Calu3 (cell line): ENCODE measurements at regions not wholly inside any gene's neighbourhood (a gene's known extent, or its start where the extent isn't known, plus 50 kb on each side); places are given as distances from the start of the nearest gene placed in this dataset.
"Not testable (repeated sequence)": the region's sequence is repeated elsewhere in the genome, so short reads cannot be mapped to it uniquely, and the experiment has no call there.

Experiments used
- BruUV-seq: library from RNA; stranded (reverse); fragments of 400-500 nt; replicated peaks from 2 replicates; lab custom pipeline; 2021; lab: Mats Ljungman, UMichigan
- CTCF ChIA-PET: fragments of 300-600 bp; sonication (Branson Sonifier 250); formaldehyde crosslinking; loops from one replicate; lab custom pipeline; 2022; ENCODE audit warnings: antibody characterized with exemption; lab: Charles Lee
- DNase-seq: peaks from one replicate; pipeline ENCODE4 v3.0.0; 2022
- H3K27ac Mint-ChIP-seq: one replicate; pipeline ENCODE4 v1.8.0; 2022; ENCODE audit warnings: mixed read lengths; ENCODE audit not compliant: unreplicated experiment
- H3K27me3 Mint-ChIP-seq: one replicate; pipeline ENCODE4 v1.8.0; 2022; ENCODE audit warnings: mixed read lengths; ENCODE audit not compliant: unreplicated experiment
- H3K36me3 Mint-ChIP-seq: one replicate; pipeline ENCODE4 v1.8.0; 2022; ENCODE audit warnings: mild to moderate bottlenecking, moderate library complexity, mixed read lengths; ENCODE audit not compliant: insufficient read depth, unreplicated experiment
- H3K4me1 Mint-ChIP-seq: one replicate; pipeline ENCODE4 v1.8.0; 2022; ENCODE audit warnings: mild to moderate bottlenecking, low read depth, mixed read lengths; ENCODE audit not compliant: unreplicated experiment
- H3K4me3 Mint-ChIP-seq: one replicate; pipeline ENCODE4 v1.8.0; 2022; ENCODE audit warnings: mild to moderate bottlenecking, low read depth, moderate library complexity, mixed read lengths; ENCODE audit not compliant: unreplicated experiment
- H3K9me3 Mint-ChIP-seq: one replicate; pipeline ENCODE4 v1.8.0; 2022; ENCODE audit warnings: low read depth, mixed read lengths; ENCODE audit not compliant: unreplicated experiment
- intact Hi-C: fragments of 100-400 bp; cut with micrococcal nuclease; formaldehyde crosslinking; loops from one replicate; pipeline ENCODE4 v1.10.0; 2022; ENCODE audit not compliant: unreplicated experiment
- TF ChIP-seq, protein P1 (sequence below): fragments of 200-600 bp; IDR thresholded peaks from one replicate; pipeline ENCODE4 v1.8.0; 2022; ENCODE audit warnings: antibody characterized with exemption; ENCODE audit not compliant: unreplicated experiment

DNA sequence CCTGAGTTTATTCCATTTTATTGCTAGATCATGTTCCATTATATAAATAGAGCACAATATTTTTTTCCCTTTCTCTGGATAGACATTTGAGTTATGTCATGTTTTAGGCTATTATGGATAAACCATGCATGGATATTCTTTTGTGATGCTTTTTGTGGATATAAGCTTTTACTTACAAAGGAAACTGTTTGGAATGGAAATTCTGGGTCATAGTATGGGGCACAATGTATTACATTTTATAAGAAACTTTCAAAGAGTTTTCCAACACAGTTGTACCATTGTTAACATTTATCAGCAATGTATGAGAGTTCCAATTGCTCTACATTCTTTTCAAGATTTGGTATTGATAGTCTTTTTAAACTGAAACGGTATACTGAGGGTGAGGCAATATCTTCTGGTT is 749.4 kb downstream of the SOCS6 start:
- peak overlapping the region; percentile 79 for H3K27ac Mint-ChIP-seq
- no peak for DNase-seq
- BruUV-seq, result no TSS peak
- CTCF ChIA-PET, result no interaction called here
- intact Hi-C loops, result no loop called here
- no peaks in the 10 kb centered on the region for H3K36me3 Mint-ChIP-seq
- no peak overlapping the region for H3K4me3 Mint-ChIP-seq
- no peaks in the 10 kb centered on the region for H3K27me3 Mint-ChIP-seq
- TF ChIP-seq, protein P1, sequence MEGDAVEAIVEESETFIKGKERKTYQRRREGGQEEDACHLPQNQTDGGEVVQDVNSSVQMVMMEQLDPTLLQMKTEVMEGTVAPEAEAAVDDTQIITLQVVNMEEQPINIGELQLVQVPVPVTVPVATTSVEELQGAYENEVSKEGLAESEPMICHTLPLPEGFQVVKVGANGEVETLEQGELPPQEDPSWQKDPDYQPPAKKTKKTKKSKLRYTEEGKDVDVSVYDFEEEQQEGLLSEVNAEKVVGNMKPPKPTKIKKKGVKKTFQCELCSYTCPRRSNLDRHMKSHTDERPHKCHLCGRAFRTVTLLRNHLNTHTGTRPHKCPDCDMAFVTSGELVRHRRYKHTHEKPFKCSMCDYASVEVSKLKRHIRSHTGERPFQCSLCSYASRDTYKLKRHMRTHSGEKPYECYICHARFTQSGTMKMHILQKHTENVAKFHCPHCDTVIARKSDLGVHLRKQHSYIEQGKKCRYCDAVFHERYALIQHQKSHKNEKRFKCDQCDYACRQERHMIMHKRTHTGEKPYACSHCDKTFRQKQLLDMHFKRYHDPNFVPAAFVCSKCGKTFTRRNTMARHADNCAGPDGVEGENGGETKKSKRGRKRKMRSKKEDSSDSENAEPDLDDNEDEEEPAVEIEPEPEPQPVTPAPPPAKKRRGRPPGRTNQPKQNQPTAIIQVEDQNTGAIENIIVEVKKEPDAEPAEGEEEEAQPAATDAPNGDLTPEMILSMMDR, result no peak
- H3K4me1 Mint-ChIP-seq, result peaks cover 35% of the 10 kb centered on the region
- H3K9me3 Mint-ChIP-seq, result no peaks in the 10 kb centered on the region

DNA sequence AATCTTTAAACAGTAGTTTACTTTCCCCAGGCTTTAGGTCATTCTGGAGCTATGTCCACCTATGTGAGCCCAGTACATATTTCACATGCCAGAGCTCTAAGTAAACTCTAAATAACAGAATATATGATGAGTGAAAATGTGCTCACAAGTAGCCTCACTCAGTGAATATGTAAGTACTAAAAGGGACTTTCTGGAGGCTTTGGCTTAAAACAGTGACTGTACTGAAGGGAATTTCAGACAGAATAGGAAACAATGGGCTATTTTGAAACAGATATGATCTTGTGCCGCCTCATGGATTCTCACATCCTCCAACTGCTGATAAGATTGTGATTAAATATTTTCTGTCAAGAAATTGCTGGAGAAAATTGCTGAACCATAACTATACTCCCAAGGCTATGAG is 747.9 kb downstream of the SOCS6 start:
- Mint-ChIP-seq H3K9me3 (no peaks in the 10 kb centered on the region), H3K36me3 (no peaks in the 10 kb centered on the region), H3K27ac (peak overlapping the region; percentile 79), H3K27me3 (no peaks in the 10 kb centered on the region), H3K4me1 (peaks cover 44% of the 10 kb centered on the region), H3K4me3 (peak overlapping the region; percentile 7)
- intact Hi-C loops, result no loop called here
- TF ChIP-seq, protein P1, result no peak
- CTCF ChIA-PET, result no interaction called here
- DNase-seq, result peak; percentile 6
- no TSS peak for BruUV-seq

DNA sequence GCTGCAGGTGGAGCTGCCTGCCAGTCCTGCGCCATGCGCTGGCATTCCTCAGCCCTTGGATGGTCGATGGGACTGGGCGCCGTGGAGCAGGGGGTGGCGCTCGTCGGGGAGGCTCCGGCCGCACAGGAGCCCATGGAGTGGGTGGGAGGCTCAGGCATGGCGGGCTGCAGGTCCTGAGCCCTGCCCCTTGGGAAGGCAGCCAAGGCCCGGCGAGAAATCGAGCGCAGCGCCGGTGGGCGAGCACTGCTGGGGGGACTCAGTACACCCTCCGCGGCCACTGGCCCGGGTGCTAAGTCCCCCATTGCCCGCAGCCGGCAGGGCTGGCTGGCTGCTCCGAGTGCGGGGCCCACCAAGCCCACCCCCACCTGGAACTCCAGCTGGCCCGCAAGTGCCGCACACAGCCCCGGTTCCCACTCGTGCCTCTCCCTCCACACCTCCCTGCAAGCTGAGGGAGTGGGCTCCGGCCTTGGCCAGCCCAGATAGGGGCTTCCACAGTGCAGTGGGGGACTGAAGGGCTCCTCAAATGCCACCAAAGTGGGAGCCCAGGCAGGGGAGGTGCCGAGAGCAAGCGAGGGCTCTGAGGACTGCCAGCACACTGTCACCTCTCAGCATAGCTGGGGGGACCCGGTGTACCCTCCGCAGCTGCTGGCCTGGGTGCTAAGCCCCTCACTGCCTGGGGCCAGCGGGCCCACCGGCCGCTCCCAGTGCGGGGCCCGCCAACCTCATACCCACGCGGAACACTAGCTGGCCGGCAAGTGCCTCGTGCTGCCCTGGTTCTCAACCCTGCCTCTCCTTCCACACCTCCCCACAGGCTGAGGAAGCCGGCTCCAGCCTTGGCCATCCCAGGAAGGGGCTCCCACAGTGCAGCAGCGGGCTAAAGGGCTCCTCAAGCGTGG is 742.7 kb downstream of the SOCS6 start:
- H3K4me3 Mint-ChIP-seq, BruUV-seq, H3K27ac Mint-ChIP-seq, H3K36me3 Mint-ChIP-seq, H3K9me3 Mint-ChIP-seq, intact Hi-C loops, DNase-seq, H3K27me3 Mint-ChIP-seq: not testable (repeated sequence)
- CTCF ChIA-PET, result interaction anchor here (0.6 kb wide), 1 partner anchor 74 kb away, joined by 4 read pairs; no protein-coding TSS in a partner anchor
- peaks cover 26% of the 10 kb centered on the region for H3K4me1 Mint-ChIP-seq

DNA sequence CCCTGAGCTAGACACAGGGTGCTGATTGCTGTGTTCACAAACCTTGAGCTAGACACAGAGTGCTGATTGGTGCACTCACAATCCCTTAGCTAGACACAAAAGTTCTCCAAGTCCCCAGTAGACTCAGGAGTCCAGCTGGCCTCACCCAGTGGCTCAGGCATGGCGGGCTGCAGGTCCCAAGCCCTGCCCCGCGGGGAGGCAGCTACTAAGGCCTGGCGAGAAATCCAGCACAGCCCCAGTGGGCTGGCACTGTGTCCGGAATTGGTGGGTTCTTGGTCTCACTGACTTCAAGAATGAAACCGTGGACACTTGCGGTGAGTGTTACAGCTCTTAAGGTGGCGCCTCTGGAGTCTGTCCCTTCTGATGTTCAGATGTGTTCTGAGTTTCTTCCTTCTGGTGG is 741.2 kb downstream of the SOCS6 start:
- H3K9me3 Mint-ChIP-seq, BruUV-seq, intact Hi-C loops, H3K27ac Mint-ChIP-seq, CTCF ChIA-PET, DNase-seq, H3K36me3 Mint-ChIP-seq, H3K4me3 Mint-ChIP-seq, H3K27me3 Mint-ChIP-seq: not testable (repeated sequence)
- H3K4me1 Mint-ChIP-seq, result peaks cover 18% of the 10 kb centered on the region

DNA sequence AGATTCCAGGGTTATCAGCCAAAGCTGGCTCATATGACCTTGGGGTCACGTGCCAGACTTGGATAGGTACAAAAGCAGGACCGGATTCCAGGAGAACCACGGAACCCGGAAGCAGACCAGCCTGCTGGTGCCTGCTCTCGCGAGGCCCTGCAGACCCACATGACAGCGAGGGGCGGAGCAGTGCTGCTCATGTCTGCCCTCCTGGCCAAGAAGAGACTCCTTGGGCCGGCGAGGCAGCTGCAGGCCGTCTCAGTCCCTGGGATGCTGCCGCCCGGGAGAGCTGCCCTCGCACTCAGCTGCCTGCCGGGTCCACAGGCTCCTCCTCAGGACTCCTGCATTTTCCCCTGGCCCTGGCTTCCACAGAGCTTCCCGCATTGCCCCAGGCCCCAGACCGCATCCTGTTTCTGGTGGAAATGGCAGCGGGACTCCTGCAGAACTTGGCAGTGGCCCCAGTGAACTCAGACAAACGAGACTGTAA is 739.5 kb downstream of the SOCS6 start:
- Mint-ChIP-seq H3K4me1 (peaks cover 18% of the 10 kb centered on the region), H3K27me3 (no peaks in the 10 kb centered on the region), H3K4me3 (no peak overlapping the region), H3K27ac (no peak overlapping the region), H3K9me3 (peaks cover 2% of the 10 kb centered on the region), H3K36me3 (no peaks in the 10 kb centered on the region)
- TF ChIP-seq, protein P1, result no peak
- no TSS peak for BruUV-seq
- DNase-seq, result no peak
- CTCF ChIA-PET, result no interaction called here
- intact Hi-C loops, result no loop called here
